ENCODE measurements at regions not wholly inside any gene's neighbourhood (a gene's known extent, or its start where the extent isn't known, plus 50 kb on each side); places are given as distances from the start of the nearest gene placed in this dataset.
"Not testable (repeated sequence)": the region's sequence is repeated elsewhere in the genome, so short reads cannot be mapped to it uniquely, and the experiment has no call there.

- intact Hi-C loops (cut with DNase I): no loop called here
- Histone ChIP-seq H3K9me3 (replicated peaks in 1 of 3) (no peaks in the 10 kb centered on the region), H3K27me3 (peaks cover 12% of the 10 kb centered on the region), H3K27ac (no peak overlapping the region), H3K4me1 (replicated peaks in 1 of 2) (peaks cover 0 to 8% of the 10 kb centered on the region in 2 donors), H3K36me3 (replicated peaks in 1 of 2) (no peaks in the 10 kb centered on the region), H3K4me3 (no peak overlapping the region)
- DNase-seq: no peak
- 82 to 90% (median 84%) methylated on average over 4 to 10 of the region's 10 CpGs for WGBS, 4 donors
- no peak for TF ChIP-seq CTCF (IDR thresholded peaks at IDR 0.05)
- no peak for TF ChIP-seq POLR2A (IDR thresholded peaks at IDR 0.05)
These were observed 170.8 kb downstream of the RTP5 start for GRCh38 chr2:242040303-242040655.

- Histone ChIP-seq H3K36me3 (replicated peaks in 1 of 2) (no peaks in the 10 kb centered on the region), H3K9me3 (replicated peaks in 1 of 3) (no peaks in the 10 kb centered on the region), H3K27ac (no peak overlapping the region), H3K4me3 (no peak overlapping the region), H3K27me3 (peaks cover 12% of the 10 kb centered on the region), H3K4me1 (replicated peaks in 1 of 2) (peaks cover 0 to 4% of the 10 kb centered on the region in 2 donors)
- intact Hi-C loops (cut with DNase I): no loop called here
- 84 to 94% (median 91%) methylated on average over 2 to 15 of the region's 15 CpGs for WGBS, 4 donors
- TF ChIP-seq CTCF (IDR thresholded peaks at IDR 0.05) (no peak), POLR2A (IDR thresholded peaks at IDR 0.05) (no peak)
- DNase-seq: no peak
These were observed 171.2 kb downstream of the RTP5 start for GRCh38 chr2:242040681-242041080.

- Histone ChIP-seq H3K9me3 (replicated peaks in 1 of 3) (no peaks in the 10 kb centered on the region), H3K27ac (no peak overlapping the region), H3K4me3 (no peak overlapping the region), H3K36me3 (replicated peaks in 1 of 2) (no peaks in the 10 kb centered on the region), H3K4me1 (replicated peaks in 1 of 2) (no peaks in the 10 kb centered on the region), H3K27me3 (peaks cover 20% of the 10 kb centered on the region)
- intact Hi-C loops (cut with DNase I): no loop called here
- TF ChIP-seq POLR2A (IDR thresholded peaks at IDR 0.05): no peak
- 74 to 100% (median 88%) methylated on average over 1 to 3 of the region's 3 CpGs for WGBS, 4 donors
- no peak for DNase-seq
These were observed 172.3 kb downstream of the RTP5 start for GRCh38 chr2:242041816-242042215.

GRCh38 chr2:242043538-242044312 lies 174.2 kb downstream of the RTP5 start:
- no peak overlapping the region for H3K4me3 ChIP-seq
- WGBS, 4 donors: 43 to 54% (median 50%) methylated on average over 5 to 13 of the region's 13 CpGs
- no peak for DNase-seq
- TF ChIP-seq POLR2A (IDR thresholded peaks at IDR 0.05): no peak
- no peak for TF ChIP-seq CTCF (IDR thresholded peaks at IDR 0.05)
- intact Hi-C loops (cut with DNase I): no loop called here
- peaks cover 28% of the 10 kb centered on the region for H3K27me3 ChIP-seq
- no peaks in the 10 kb centered on the region for H3K36me3 ChIP-seq (replicated peaks in 1 of 2)
- H3K9me3 ChIP-seq (replicated peaks in 1 of 3): no peaks in the 10 kb centered on the region
- H3K27ac ChIP-seq: no peak overlapping the region
- H3K4me1 ChIP-seq (replicated peaks in 1 of 2): no peaks in the 10 kb centered on the region

- intact Hi-C loops (cut with DNase I): no loop called here
- Histone ChIP-seq H3K27ac (no peak overlapping the region), H3K4me3 (no peak overlapping the region), H3K4me1 (replicated peaks in 1 of 2) (no peaks in the 10 kb centered on the region), H3K9me3 (replicated peaks in 1 of 3) (no peaks in the 10 kb centered on the region), H3K36me3 (replicated peaks in 1 of 2) (no peaks in the 10 kb centered on the region), H3K27me3 (peaks cover 28% of the 10 kb centered on the region)
- WGBS, 4 donors: 69 to 89% (median 79%) methylated on average over 3 to 4 of the region's 4 CpGs
- no peak for DNase-seq
- TF ChIP-seq POLR2A (IDR thresholded peaks at IDR 0.05): no peak
- no peak for TF ChIP-seq CTCF (IDR thresholded peaks at IDR 0.05)
These were observed 174.7 kb downstream of the RTP5 start for GRCh38 chr2:242044313-242044590.

GRCh38 chr2:242045596-242046144 lies 176.1 kb downstream of the RTP5 start:
- H3K4me3 ChIP-seq; H3K27ac ChIP-seq; H3K4me1 ChIP-seq (replicated peaks in 1 of 2); H3K36me3 ChIP-seq (replicated peaks in 1 of 2); DNase-seq; H3K9me3 ChIP-seq (replicated peaks in 1 of 3); intact Hi-C loops (cut with DNase I): not testable (repeated sequence)
- WGBS, 4 donors: 91 to 95% (median 93%) methylated on average over 21 to 25 of the region's 25 CpGs
- H3K27me3 ChIP-seq: peaks cover 23% of the 10 kb centered on the region

Measured in adrenal gland (tissue), 9 donors.